ENCODE measurements at regions not wholly inside any gene's neighbourhood (a gene's known extent, or its start where the extent isn't known, plus 50 kb on each side); places are given as distances from the start of the nearest gene placed in this dataset.

- Histone ChIP-seq H3K9me3 (replicated peaks; ENCODE audit: control insufficient read depth, insufficient read depth, low read length) (no peaks in the 10 kb centered on the region), H3K27ac (ENCODE audit: insufficient read depth, low read depth, low read length) (no peak overlapping the region), H3K27me3 (ENCODE audit: control insufficient read depth in 2 of 2, insufficient read depth in 2 of 2, low read length in 2 of 2) (no peaks in the 10 kb centered on the region), H3K4me2 (ENCODE audit: insufficient read depth, low read length) (no peak overlapping the region), H2AFZ (ENCODE audit: low read depth, low read length) (no peak overlapping the region), H3K36me3 (ENCODE audit: control insufficient read depth in 2 of 2, extremely low read depth in 1 of 2, insufficient read depth in 2 of 2, low read length in 2 of 2) (no peaks in the 10 kb centered on the region), H3K4me1 (ENCODE audit: control insufficient read depth, extremely low read depth, insufficient read depth, low read length) (no peaks in the 10 kb centered on the region), H3K9ac (replicated peaks; ENCODE audit: extremely low read depth, insufficient read depth, low read length) (no peak overlapping the region), H3K9me1 (replicated peaks; ENCODE audit: control insufficient read depth, extremely low read depth, insufficient read depth, low read length) (no peaks in the 10 kb centered on the region), H3K4me3 (replicated peaks in 1 of 3; ENCODE audit: insufficient read depth in 1 of 3, low read depth in 1 of 3, low read length in 3 of 3) (no peak overlapping the region), H4K20me1 (replicated peaks; ENCODE audit: control insufficient read depth, extremely low read depth, insufficient read depth, low read length) (no peaks in the 10 kb centered on the region), H3K79me2 (ENCODE audit: control insufficient read depth, insufficient read depth, low read length) (no peaks in the 10 kb centered on the region)
- CTCF ChIA-PET = no interaction called here
- TF ChIP-seq POLR2AphosphoS5 (IDR thresholded peaks at IDR 0.05; ENCODE audit: insufficient read depth, low read depth, low read length) (no peak), POLR2A (IDR thresholded peaks at IDR 0.05; ENCODE audit: low read depth, low read length) (no peak), CTCF (IDR thresholded peaks at IDR 0.05; ENCODE audit: extremely low read depth in 1 of 2, insufficient read depth in 1 of 2, low read depth in 1 of 2, low read length in 2 of 2) (no peak), EZH2 (IDR thresholded peaks at IDR 0.05; ENCODE audit: borderline replicate concordance, low read depth, low read length, severe bottlenecking) (no peak), MYC (IDR thresholded peaks at IDR 0.05; ENCODE audit: low read depth, low read length) (no peak), GATA2 (IDR thresholded peaks at IDR 0.05; ENCODE audit: insufficient read depth, insufficient read length, low read depth, low read length) (no peak), JUN (IDR thresholded peaks at IDR 0.05; ENCODE audit: borderline replicate concordance, insufficient read depth, insufficient read length, low read depth) (no peak), FOS (IDR thresholded peaks at IDR 0.05; ENCODE audit: borderline replicate concordance, insufficient read depth, low read length) (no peak)
- TF ChIP-seq, protein P1, sequence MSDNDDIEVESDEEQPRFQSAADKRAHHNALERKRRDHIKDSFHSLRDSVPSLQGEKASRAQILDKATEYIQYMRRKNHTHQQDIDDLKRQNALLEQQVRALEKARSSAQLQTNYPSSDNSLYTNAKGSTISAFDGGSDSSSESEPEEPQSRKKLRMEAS (IDR thresholded peaks at IDR 0.05; ENCODE audit: insufficient read depth, insufficient read length) = no peak
- dilution Hi-C loops (cut with MboI; ENCODE audit: extremely low pct_ligation_motif_present, low sequenced_read_pairs) = no loop called here
- no peak for DNase-seq (ENCODE audit: low read depth, low spot score)
- POLR2A ChIA-PET = no interaction called here
- BruUV-seq (replicated peaks) = no TSS peak
- FAIRE-seq = no peak
- intact Hi-C loops (cut with micrococcal nuclease) = no loop called here
Observed at GRCh38 chr5:159419576-159419975, 89.3 kb upstream of the IL12B start.
